Osteoblast (primary cell): ENCODE measurements at regions not wholly inside any gene's neighbourhood (a gene's known extent, or its start where the extent isn't known, plus 50 kb on each side); places are given as distances from the start of the nearest gene placed in this dataset.

Experiments used
- DNase-seq: peaks from one replicate; pipeline ENCODE4 v3.0.0; 2011; ENCODE audit warnings: low spot score, mixed read lengths; ENCODE audit not compliant: insufficient read length; ENCODE audit errors: missing footprints
- H2AFZ ChIP-seq: 2 replicates; pipeline ENCODE4 v1.6.0; 2011; ENCODE audit warnings: mild to moderate bottlenecking, low read length
- H3K27ac ChIP-seq: 2 replicates; pipeline ENCODE4 v1.5.1; 2011; ENCODE audit warnings: mild to moderate bottlenecking, low read depth, low read length, moderate library complexity
- H3K27me3 ChIP-seq: 2 replicates; pipeline ENCODE4 v1.6.0; 2012; ENCODE audit warnings: mild to moderate bottlenecking, control low read depth, inconsistent platforms, low read length, moderate library complexity; ENCODE audit not compliant: insufficient read depth
- H3K36me3 ChIP-seq: 2 replicates; pipeline ENCODE4 v1.5.1; 2011; ENCODE audit warnings: mild to moderate bottlenecking, low read length, control low read depth, moderate library complexity; ENCODE audit not compliant: insufficient read depth
- H3K4me1 ChIP-seq: 2 replicates; pipeline ENCODE4 v1.5.1; 2011; ENCODE audit warnings: mild to moderate bottlenecking, low read length, control low read depth, moderate library complexity; ENCODE audit not compliant: insufficient read depth
- H3K4me2 ChIP-seq: 2 replicates; pipeline ENCODE4 v1.6.0; 2011; ENCODE audit warnings: mild to moderate bottlenecking, low read length; ENCODE audit not compliant: insufficient read depth
- H3K4me3 ChIP-seq: fragments of 200-600 bp; sonication (generic); 3 replicates; pipeline ENCODE4 v1.5.1; 2012; ENCODE audit warnings: mild to moderate bottlenecking, low read length, inconsistent platforms; ENCODE audit not compliant: insufficient read depth
- H3K79me2 ChIP-seq: 2 replicates; pipeline ENCODE4 v1.6.0; 2012; ENCODE audit warnings: mild to moderate bottlenecking, low read length, control low read depth, inconsistent platforms; ENCODE audit not compliant: insufficient read depth
- H3K9me3 ChIP-seq: 2 replicates; pipeline ENCODE4 v1.5.1; 2011; ENCODE audit warnings: low read depth, low read length, control low read depth
- H4K20me1 ChIP-seq: 2 replicates; pipeline ENCODE4 v1.6.0; 2012; ENCODE audit warnings: mild to moderate bottlenecking, low read length, control low read depth; ENCODE audit not compliant: insufficient read depth
- CTCF ChIP-seq: IDR thresholded peaks from 2 replicates; pipeline ENCODE4 v1.5.1; 2011; ENCODE audit warnings: mild to moderate bottlenecking, low read depth, low read length, moderate library complexity; ENCODE audit errors: extremely low read depth

GRCh38 chr5:18487928-18488480 is 853.7 kb downstream of the TAF11L14 start:
- H3K36me3 ChIP-seq: no peaks in the 10 kb centered on the region
- no peaks in the 10 kb centered on the region for H3K79me2 ChIP-seq
- H3K9me3 ChIP-seq: peaks cover 3% of the 10 kb centered on the region
- no peak for DNase-seq
- no peak overlapping the region for H3K4me2 ChIP-seq
- H4K20me1 ChIP-seq: no peaks in the 10 kb centered on the region
- TF ChIP-seq CTCF: no peak
- no peak overlapping the region for H3K4me3 ChIP-seq
- H3K4me1 ChIP-seq: no peaks in the 10 kb centered on the region
- no peak overlapping the region for H2AFZ ChIP-seq
- H3K27ac ChIP-seq: no peak overlapping the region
- H3K27me3 ChIP-seq: no peaks in the 10 kb centered on the region

GRCh38 chr5:18489703-18490102 is 855.4 kb downstream of the TAF11L14 start:
- Histone ChIP-seq H3K36me3 (no peaks in the 10 kb centered on the region), H3K9me3 (peaks cover 3% of the 10 kb centered on the region), H3K27me3 (no peaks in the 10 kb centered on the region), H3K27ac (no peak overlapping the region), H4K20me1 (no peaks in the 10 kb centered on the region), H3K4me2 (no peak overlapping the region), H2AFZ (no peak overlapping the region), H3K4me3 (no peak overlapping the region), H3K79me2 (no peaks in the 10 kb centered on the region), H3K4me1 (no peaks in the 10 kb centered on the region)
- DNase-seq: no peak
- TF ChIP-seq CTCF: no peak

GRCh38 chr5:18491349-18491748 is 857.1 kb downstream of the TAF11L14 start:
- Histone ChIP-seq H3K36me3 (no peaks in the 10 kb centered on the region), H3K27me3 (no peaks in the 10 kb centered on the region), H3K9me3 (peaks cover 8% of the 10 kb centered on the region), H3K4me2 (no peak overlapping the region), H2AFZ (no peak overlapping the region), H4K20me1 (no peaks in the 10 kb centered on the region), H3K79me2 (no peaks in the 10 kb centered on the region), H3K4me1 (no peaks in the 10 kb centered on the region), H3K4me3 (no peak overlapping the region), H3K27ac (no peak overlapping the region)
- TF ChIP-seq CTCF: no peak
- DNase-seq: no peak

GRCh38 chr5:18495157-18495556 is 860.9 kb downstream of the TAF11L14 start:
- Histone ChIP-seq H3K9me3 (peaks cover 5% of the 10 kb centered on the region), H3K27me3 (no peaks in the 10 kb centered on the region), H3K4me3 (no peak overlapping the region), H3K4me1 (no peaks in the 10 kb centered on the region), H4K20me1 (no peaks in the 10 kb centered on the region), H3K4me2 (no peak overlapping the region), H2AFZ (no peak overlapping the region), H3K36me3 (no peaks in the 10 kb centered on the region), H3K27ac (no peak overlapping the region), H3K79me2 (no peaks in the 10 kb centered on the region)
- no peak for TF ChIP-seq CTCF
- DNase-seq: no peak
